ENCODE measurements at regions not wholly inside any gene's neighbourhood (a gene's known extent, or its start where the extent isn't known, plus 50 kb on each side); places are given as distances from the start of the nearest gene placed in this dataset.

DNA sequence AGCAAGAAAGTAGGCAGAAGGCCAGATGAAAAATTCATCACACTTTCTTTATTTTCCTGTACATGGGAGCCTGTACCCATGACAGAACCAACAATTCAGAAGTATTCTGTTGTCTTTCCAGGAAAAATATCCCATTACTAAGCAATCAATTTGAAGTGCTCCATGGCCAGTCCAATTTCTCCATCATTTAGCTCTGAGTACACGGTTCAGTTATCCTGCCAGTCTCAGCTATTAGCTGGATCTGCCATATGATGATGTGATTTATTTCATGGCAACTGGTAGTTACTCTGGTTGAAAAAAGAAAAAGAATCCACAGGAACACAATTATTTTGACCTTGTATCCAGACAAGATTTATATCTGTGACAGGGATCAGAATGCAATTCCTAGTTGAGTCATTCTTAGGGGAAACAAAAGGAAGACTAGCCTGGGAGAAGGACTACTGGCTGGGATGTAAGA, 70.6 kb upstream of the GORAB start:
- TF ChIP-seq, protein P1, sequence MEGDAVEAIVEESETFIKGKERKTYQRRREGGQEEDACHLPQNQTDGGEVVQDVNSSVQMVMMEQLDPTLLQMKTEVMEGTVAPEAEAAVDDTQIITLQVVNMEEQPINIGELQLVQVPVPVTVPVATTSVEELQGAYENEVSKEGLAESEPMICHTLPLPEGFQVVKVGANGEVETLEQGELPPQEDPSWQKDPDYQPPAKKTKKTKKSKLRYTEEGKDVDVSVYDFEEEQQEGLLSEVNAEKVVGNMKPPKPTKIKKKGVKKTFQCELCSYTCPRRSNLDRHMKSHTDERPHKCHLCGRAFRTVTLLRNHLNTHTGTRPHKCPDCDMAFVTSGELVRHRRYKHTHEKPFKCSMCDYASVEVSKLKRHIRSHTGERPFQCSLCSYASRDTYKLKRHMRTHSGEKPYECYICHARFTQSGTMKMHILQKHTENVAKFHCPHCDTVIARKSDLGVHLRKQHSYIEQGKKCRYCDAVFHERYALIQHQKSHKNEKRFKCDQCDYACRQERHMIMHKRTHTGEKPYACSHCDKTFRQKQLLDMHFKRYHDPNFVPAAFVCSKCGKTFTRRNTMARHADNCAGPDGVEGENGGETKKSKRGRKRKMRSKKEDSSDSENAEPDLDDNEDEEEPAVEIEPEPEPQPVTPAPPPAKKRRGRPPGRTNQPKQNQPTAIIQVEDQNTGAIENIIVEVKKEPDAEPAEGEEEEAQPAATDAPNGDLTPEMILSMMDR (IDR thresholded peaks at IDR 0.05) = no peak
- TF ChIP-seq POLR2A (IDR thresholded peaks at IDR 0.05) = no peak

Data from right lobe of liver (tissue), 4 donors.